Transverse colon (tissue), 4 donors: ENCODE measurements at regions not wholly inside any gene's neighbourhood (a gene's known extent, or its start where the extent isn't known, plus 50 kb on each side); places are given as distances from the start of the nearest gene placed in this dataset.

Source experiments
- CTCF ChIP-seq, 5 experiments: fragments of 200-600 bp in 3 of 5; fragments of 450-650 bp in 2 of 5; sonication (generic) in 3 of 5; IDR thresholded peaks; 1 replicate in 2 of 5; 2 replicates in 3 of 5; pipeline ENCODE4 v1.5.1; 2016 to 2017; ENCODE audit warnings: antibody characterized with exemption in 5 of 5, inconsistent platforms in 3 of 5, mild to moderate bottlenecking in 2 of 5, moderate library complexity in 1 of 5
- EP300 ChIP-seq: sonication (generic); formaldehyde crosslinking; IDR thresholded peaks from one replicate; pipeline ENCODE4 v1.6.1; 2017; ENCODE audit warnings: antibody characterized with exemption, low read depth
- POLR2A ChIP-seq: fragments of 450-650 bp; IDR thresholded peaks from one replicate; pipeline ENCODE4 v1.6.1; 2016; ENCODE audit warnings: antibody characterized with exemption, mild to moderate bottlenecking, moderate library complexity
- POLR2AphosphoS5 ChIP-seq, 3 donors: sonication (generic); formaldehyde crosslinking; IDR thresholded peaks; one replicate each; pipeline ENCODE4 v1.6.1; 2016; ENCODE audit warnings: antibody characterized with exemption in 3 of 3

GRCh38 chr9:97787551-97787950 lies 65.5 kb upstream of the FOXE1 start:
- TF ChIP-seq POLR2AphosphoS5 (IDR thresholded peaks at IDR 0.05) (no peak), POLR2A (no peak), CTCF (IDR thresholded peaks at IDR 0.05) (no peak), EP300 (no peak)
